H9 (cell line): ENCODE measurements at regions not wholly inside any gene's neighbourhood (a gene's known extent, or its start where the extent isn't known, plus 50 kb on each side); places are given as distances from the start of the nearest gene placed in this dataset.

Experiments
- DNase-seq: peaks from one replicate; pipeline ENCODE4 v3.0.0-alpha.2; 2017
- H2AFZ ChIP-seq: one replicate; pipeline ENCODE4 v1.6.1; 2013; ENCODE audit warnings: mild to moderate bottlenecking, low read length, control low read depth, moderate library complexity
- H2AK5ac ChIP-seq: 2 replicates; pipeline ENCODE4 v1.6.1; 2013; ENCODE audit warnings: low read length, control low read depth, mixed read lengths; ENCODE audit not compliant: insufficient read length
- H2BK120ac ChIP-seq: one replicate; pipeline ENCODE4 v1.6.1; 2013; ENCODE audit warnings: low read depth, mild to moderate bottlenecking, low read length, control low read depth, inconsistent platforms; ENCODE audit not compliant: poor library complexity, severe bottlenecking
- H2BK12ac ChIP-seq: 2 replicates; pipeline ENCODE4 v1.6.1; 2013; ENCODE audit warnings: low read length, control low read depth, mixed read lengths, low read depth; ENCODE audit not compliant: insufficient read length
- H2BK15ac ChIP-seq: 2 replicates; pipeline ENCODE4 v1.6.1; 2013; ENCODE audit warnings: low read depth, low read length, control low read depth
- H2BK20ac ChIP-seq: one replicate; pipeline ENCODE4 v1.6.1; 2013; ENCODE audit warnings: low read depth, mild to moderate bottlenecking, low read length, control low read depth, inconsistent platforms; ENCODE audit not compliant: poor library complexity, severe bottlenecking
- H2BK5ac ChIP-seq: 2 replicates; pipeline ENCODE4 v1.6.1; 2013; ENCODE audit warnings: low read length, control low read depth, mixed read lengths; ENCODE audit not compliant: insufficient read length
- H3K14ac ChIP-seq: 2 replicates; pipeline ENCODE4 v1.6.1; 2013; ENCODE audit warnings: low read length, control low read depth; ENCODE audit not compliant: insufficient read depth
- H3K18ac ChIP-seq: 2 replicates; pipeline ENCODE4 v1.6.1; 2013; ENCODE audit warnings: low read depth, mild to moderate bottlenecking, mixed read lengths, low read length, control low read depth; ENCODE audit not compliant: insufficient read length
- H3K23ac ChIP-seq: 2 replicates; pipeline ENCODE4 v1.6.1; 2013; ENCODE audit warnings: low read length, control low read depth, mixed read lengths, low read depth; ENCODE audit not compliant: insufficient read length
- H3K23me2 ChIP-seq: 2 replicates; pipeline ENCODE4 v1.6.1; 2013; ENCODE audit warnings: low read depth, mild to moderate bottlenecking, mixed read lengths, low read length, control low read depth; ENCODE audit not compliant: insufficient read length, poor library complexity, severe bottlenecking
- H3K27ac ChIP-seq: 2 replicates; pipeline ENCODE4 v1.5.1; 2013; ENCODE audit warnings: low read length, control low read depth, mixed read lengths, low read depth; ENCODE audit not compliant: insufficient read length
- H3K27me3 ChIP-seq: 2 replicates; pipeline ENCODE4 v1.6.1; 2013; ENCODE audit warnings: low read length, control low read depth, inconsistent platforms; ENCODE audit not compliant: insufficient read depth
- H3K4ac ChIP-seq: 2 replicates; pipeline ENCODE4 v1.6.1; 2013; ENCODE audit warnings: low read depth, mild to moderate bottlenecking, control low read depth, inconsistent platforms, low read length, moderate library complexity
- H3K4me1 ChIP-seq: 2 replicates; pipeline ENCODE4 v1.6.1; 2013; ENCODE audit warnings: low read length, control low read depth, inconsistent platforms; ENCODE audit not compliant: insufficient read depth
- H3K4me2 ChIP-seq: 2 replicates; pipeline ENCODE4 v1.6.1; 2013; ENCODE audit warnings: low read length, control low read depth, mixed read lengths; ENCODE audit not compliant: insufficient read length, insufficient read depth
- H3K56ac ChIP-seq: 2 replicates; pipeline ENCODE4 v1.6.1; 2013; ENCODE audit warnings: low read depth, mild to moderate bottlenecking, mixed read lengths, low read length, control low read depth; ENCODE audit not compliant: insufficient read length
- H3K79me1 ChIP-seq: 2 replicates; pipeline ENCODE4 v1.6.1; 2013; ENCODE audit warnings: low read depth, mild to moderate bottlenecking, moderate library complexity, low read length, control low read depth, inconsistent platforms; ENCODE audit not compliant: insufficient read depth, poor library complexity, severe bottlenecking
- H3K79me2 ChIP-seq: 2 replicates; pipeline ENCODE4 v1.6.1; 2013; ENCODE audit warnings: low read length, control low read depth, inconsistent platforms; ENCODE audit not compliant: insufficient read depth
- H3K9ac ChIP-seq: 2 replicates; pipeline ENCODE4 v1.6.1; 2013; ENCODE audit warnings: low read length, control low read depth, mixed read lengths; ENCODE audit not compliant: insufficient read length; ENCODE audit errors: extremely low read depth
- H3K9me3 ChIP-seq: one replicate; pipeline ENCODE4 v1.6.1; 2013; ENCODE audit warnings: low read depth, low read length, inconsistent platforms; ENCODE audit not compliant: control insufficient read depth
- H3T11ph ChIP-seq: one replicate; pipeline ENCODE4 v1.6.1; 2013; ENCODE audit warnings: mild to moderate bottlenecking, low read length, control low read depth, inconsistent platforms
- H4K20me1 ChIP-seq: one replicate; pipeline ENCODE4 v1.6.1; 2013; ENCODE audit not compliant: control insufficient read depth, insufficient read length, insufficient read depth
- H4K5ac ChIP-seq: 2 replicates; pipeline ENCODE4 v1.6.1; 2013; ENCODE audit warnings: low read depth, mild to moderate bottlenecking, mixed read lengths, low read length, control low read depth; ENCODE audit not compliant: insufficient read length
- H4K8ac ChIP-seq: replicated peaks from 2 replicates; pipeline ENCODE4 v1.6.1; 2013; ENCODE audit warnings: low read length, control low read depth, mixed read lengths, low read depth; ENCODE audit not compliant: insufficient read length
- H4K91ac ChIP-seq: 2 replicates; pipeline ENCODE4 v1.6.1; 2013; ENCODE audit warnings: low read depth, mild to moderate bottlenecking, moderate library complexity, mixed read lengths, low read length, control low read depth; ENCODE audit not compliant: insufficient read length
- H3K27ac Mint-ChIP-seq, 3 experiments: 2 replicates in 2 of 3; 3 replicates in 1 of 3; pipeline ENCODE4 v1.8.0; 2020 to 2021; ENCODE audit warnings: mixed read lengths in 3 of 3, mild to moderate bottlenecking in 1 of 3, moderate library complexity in 1 of 3
- H3K27me3 Mint-ChIP-seq: 2 replicates; pipeline ENCODE4 v1.8.0; 2021; ENCODE audit warnings: low read depth, mild to moderate bottlenecking, moderate library complexity, mixed read lengths
- H3K36me3 Mint-ChIP-seq, 3 experiments: 2 replicates in 2 of 3; 3 replicates in 1 of 3; pipeline ENCODE4 v1.8.0; 2020 to 2021; ENCODE audit warnings: low read depth in 3 of 3, mixed read lengths in 3 of 3; ENCODE audit not compliant: insufficient read depth in 1 of 3
- H3K4me1 Mint-ChIP-seq, 2 experiments: 2 replicates each; pipeline ENCODE4 v1.8.0; 2020; ENCODE audit warnings: mixed read lengths in 2 of 2
- H3K4me3 Mint-ChIP-seq, 2 experiments: 2 replicates in 1 of 2; 3 replicates in 1 of 2; pipeline ENCODE4 v1.8.0; 2020 to 2021; ENCODE audit warnings: mild to moderate bottlenecking in 2 of 2, mixed read lengths in 2 of 2, moderate library complexity in 1 of 2
- H3K9me3 Mint-ChIP-seq, 2 experiments: 2 replicates in 1 of 2; 3 replicates in 1 of 2; pipeline ENCODE4 v1.8.0; 2020; ENCODE audit warnings: mild to moderate bottlenecking in 2 of 2, mixed read lengths in 2 of 2, moderate library complexity in 1 of 2
- WGBS: extraction: QIAGEN DNeasy Blood & Tissue Kit; methylation state at CpG from one replicate; pipeline ENCODE4 v1.1.7; 2013; ENCODE audit warnings: missing lambda C conversion rate, low lambda C conversion rate, mixed read lengths; ENCODE audit not compliant: insufficient read length; ENCODE audit errors: extremely low coverage; 5-methylcytosine and 5-hydroxymethylcytosine counted together
- TF ChIP-seq, protein P1 (sequence below): fragments of 200-600 bp; sonication (generic); conservative IDR thresholded peaks from 3 replicates; pipeline ENCODE4 v1.8.0; 2021; ENCODE audit warnings: antibody characterized with exemption, mild to moderate bottlenecking

DNA sequence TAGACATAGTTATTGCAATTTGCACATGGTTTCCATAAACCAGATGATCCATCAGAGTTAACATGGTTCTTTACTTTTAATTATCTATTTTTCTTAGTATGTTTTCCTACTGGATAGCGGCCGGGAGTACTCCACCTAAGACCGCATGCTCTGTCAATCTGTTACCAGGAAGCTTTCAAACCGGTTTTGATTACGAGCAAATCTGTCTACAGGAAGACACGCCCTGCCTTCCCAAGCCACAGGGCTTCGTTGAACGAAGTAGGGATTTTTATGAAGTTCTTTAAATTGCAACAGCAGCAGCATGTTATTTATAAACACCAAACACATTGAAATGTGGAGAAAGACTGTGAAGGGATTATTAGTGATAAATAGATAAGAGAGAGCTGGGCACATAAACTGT, 283.3 kb upstream of the ROBO2 start:
- no peak overlapping the region; a peak in 1 of 7 replicates for H3K27ac Mint-ChIP-seq
- TF ChIP-seq, protein P1, sequence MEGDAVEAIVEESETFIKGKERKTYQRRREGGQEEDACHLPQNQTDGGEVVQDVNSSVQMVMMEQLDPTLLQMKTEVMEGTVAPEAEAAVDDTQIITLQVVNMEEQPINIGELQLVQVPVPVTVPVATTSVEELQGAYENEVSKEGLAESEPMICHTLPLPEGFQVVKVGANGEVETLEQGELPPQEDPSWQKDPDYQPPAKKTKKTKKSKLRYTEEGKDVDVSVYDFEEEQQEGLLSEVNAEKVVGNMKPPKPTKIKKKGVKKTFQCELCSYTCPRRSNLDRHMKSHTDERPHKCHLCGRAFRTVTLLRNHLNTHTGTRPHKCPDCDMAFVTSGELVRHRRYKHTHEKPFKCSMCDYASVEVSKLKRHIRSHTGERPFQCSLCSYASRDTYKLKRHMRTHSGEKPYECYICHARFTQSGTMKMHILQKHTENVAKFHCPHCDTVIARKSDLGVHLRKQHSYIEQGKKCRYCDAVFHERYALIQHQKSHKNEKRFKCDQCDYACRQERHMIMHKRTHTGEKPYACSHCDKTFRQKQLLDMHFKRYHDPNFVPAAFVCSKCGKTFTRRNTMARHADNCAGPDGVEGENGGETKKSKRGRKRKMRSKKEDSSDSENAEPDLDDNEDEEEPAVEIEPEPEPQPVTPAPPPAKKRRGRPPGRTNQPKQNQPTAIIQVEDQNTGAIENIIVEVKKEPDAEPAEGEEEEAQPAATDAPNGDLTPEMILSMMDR: no peak
- H3K4me2 ChIP-seq: no peak overlapping the region

More for the DNA sequence above, 283.3 kb upstream of the ROBO2 start:
- Histone ChIP-seq H2BK5ac (no peak overlapping the region), H3K9ac (no peak overlapping the region), H2AK5ac (no peak overlapping the region), H2BK120ac (no peak overlapping the region), H3K56ac (no peak overlapping the region), H4K8ac (no peak overlapping the region), H2BK15ac (no peak overlapping the region), H3T11ph (no peak overlapping the region), H4K91ac (no peak overlapping the region), H2BK20ac (no peak overlapping the region), H3K9me3 (no peaks in the 10 kb centered on the region), H3K79me2 (no peaks in the 10 kb centered on the region), H3K4me1 (no peaks in the 10 kb centered on the region), H3K27ac (no peak overlapping the region), H3K14ac (no peak overlapping the region), H4K5ac (no peak overlapping the region), H3K27me3 (no peaks in the 10 kb centered on the region), H2AFZ (no peak overlapping the region), H3K23me2 (no peaks in the 10 kb centered on the region), H2BK12ac (no peak overlapping the region), H3K4ac (no peak overlapping the region), H4K20me1 (no peaks in the 10 kb centered on the region), H3K23ac (no peak overlapping the region), H3K18ac (no peak overlapping the region), H3K79me1 (no peaks in the 10 kb centered on the region)
- WGBS: no CpG with 5 or more reads among the region's 8 CpGs
- H3K27me3 Mint-ChIP-seq: no peaks in the 10 kb centered on the region
- H3K4me3 Mint-ChIP-seq: no peak overlapping the region
- H3K4me1 Mint-ChIP-seq: peaks cover 0 to 2% of the 10 kb centered on the region in 2 experiments; a peak in 1 of 4 replicates
- no peak for DNase-seq
- H3K36me3 Mint-ChIP-seq: no peaks in the 10 kb centered on the region
- no peaks in the 10 kb centered on the region for H3K9me3 Mint-ChIP-seq
